Lower lobe of right lung (tissue), 2 donors: ENCODE measurements at regions not wholly inside any gene's neighbourhood (a gene's known extent, or its start where the extent isn't known, plus 50 kb on each side); places are given as distances from the start of the nearest gene placed in this dataset.
A peak's percentile ranks its signal among the peaks of the same experiment; 100 is the strongest.

Source experiments
- ATAC-seq, 2 donors: fragments of 200-7000 bp; cut with Tn5 transposase; one replicate each; pipeline ENCODE4 v1.9.1; 2020 to 2022; ENCODE audit warnings: mild to moderate bottlenecking in 2 of 2, moderate library complexity in 2 of 2
- DNase-seq: peaks from one replicate; pipeline ENCODE4 v3.0.0-alpha.2; 2020
- H3K27ac ChIP-seq: fragments of 200-600 bp; one replicate; pipeline ENCODE4 v1.8.0; 2022
- H3K27me3 ChIP-seq: fragments of 200-600 bp; one replicate; pipeline ENCODE4 v1.8.0; 2022; ENCODE audit warnings: low read depth
- H3K36me3 ChIP-seq: fragments of 200-600 bp; one replicate; pipeline ENCODE4 v1.8.0; 2022; ENCODE audit warnings: mild to moderate bottlenecking
- H3K4me1 ChIP-seq: fragments of 200-600 bp; one replicate; pipeline ENCODE4 v1.8.0; 2022
- H3K4me3 ChIP-seq: fragments of 200-600 bp; one replicate; pipeline ENCODE4 v1.8.0; 2022; ENCODE audit warnings: mild to moderate bottlenecking
- H3K9me3 ChIP-seq: fragments of 200-600 bp; one replicate; pipeline ENCODE4 v1.8.0; 2022
- intact Hi-C: fragments of 100-400 bp; cut with DNase I; formaldehyde crosslinking; loops from one replicate; pipeline ENCODE4 v1.11.0; 2022
- TF ChIP-seq, protein P1 (sequence below): fragments of 200-600 bp; IDR thresholded peaks from one replicate; pipeline ENCODE4 v1.8.0; 2022; ENCODE audit warnings: antibody characterized with exemption, mild to moderate bottlenecking
- donor health status: DM: no; HTN: yes; CAD: no; lungs with severe emphysema.

DNA sequence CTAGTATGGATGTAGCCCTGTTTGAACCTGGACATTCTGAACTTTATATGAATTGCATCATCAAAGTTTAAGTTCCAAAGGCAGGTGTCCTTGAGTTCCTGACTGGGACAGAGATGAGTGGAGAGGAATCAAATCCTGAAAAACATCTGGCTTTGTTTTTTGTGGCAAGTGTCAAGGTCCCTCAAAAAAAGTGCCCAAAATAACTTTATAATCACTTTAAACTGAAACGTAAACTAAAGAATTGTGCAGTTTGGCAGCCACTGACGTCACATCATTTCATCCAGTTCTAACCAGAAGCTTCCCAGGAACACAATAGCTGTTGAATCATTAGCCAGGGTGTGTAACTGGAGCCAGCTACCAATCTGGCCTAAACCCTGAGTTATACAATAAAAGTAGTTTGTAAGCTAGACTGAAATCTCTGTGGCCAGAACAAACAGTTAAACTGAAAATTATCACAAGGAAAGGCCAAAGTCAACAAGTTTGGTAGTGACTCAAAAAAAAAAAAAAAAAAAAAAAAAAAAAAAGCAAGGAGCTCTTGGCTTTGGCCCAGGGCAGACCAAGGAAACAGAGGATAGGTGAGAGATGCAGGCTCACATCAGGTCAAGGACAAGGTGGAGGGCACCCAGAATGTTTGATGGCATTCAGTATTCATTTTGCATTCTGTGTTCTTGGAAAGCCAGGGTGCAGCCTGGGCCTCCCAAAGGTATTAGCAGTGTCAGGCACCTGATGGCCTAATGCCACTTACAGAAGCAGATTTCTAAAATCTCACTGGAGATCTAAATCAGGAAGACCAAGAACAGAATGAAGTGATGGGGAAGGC is 74.3 kb downstream of the TNFSF18 start:
- H3K4me3 ChIP-seq = no peak overlapping the region
- ATAC-seq (peak; percentile 60 to 71), DNase-seq (no peak)
- no peaks in the 10 kb centered on the region for H3K27me3 ChIP-seq
- TF ChIP-seq, protein P1, sequence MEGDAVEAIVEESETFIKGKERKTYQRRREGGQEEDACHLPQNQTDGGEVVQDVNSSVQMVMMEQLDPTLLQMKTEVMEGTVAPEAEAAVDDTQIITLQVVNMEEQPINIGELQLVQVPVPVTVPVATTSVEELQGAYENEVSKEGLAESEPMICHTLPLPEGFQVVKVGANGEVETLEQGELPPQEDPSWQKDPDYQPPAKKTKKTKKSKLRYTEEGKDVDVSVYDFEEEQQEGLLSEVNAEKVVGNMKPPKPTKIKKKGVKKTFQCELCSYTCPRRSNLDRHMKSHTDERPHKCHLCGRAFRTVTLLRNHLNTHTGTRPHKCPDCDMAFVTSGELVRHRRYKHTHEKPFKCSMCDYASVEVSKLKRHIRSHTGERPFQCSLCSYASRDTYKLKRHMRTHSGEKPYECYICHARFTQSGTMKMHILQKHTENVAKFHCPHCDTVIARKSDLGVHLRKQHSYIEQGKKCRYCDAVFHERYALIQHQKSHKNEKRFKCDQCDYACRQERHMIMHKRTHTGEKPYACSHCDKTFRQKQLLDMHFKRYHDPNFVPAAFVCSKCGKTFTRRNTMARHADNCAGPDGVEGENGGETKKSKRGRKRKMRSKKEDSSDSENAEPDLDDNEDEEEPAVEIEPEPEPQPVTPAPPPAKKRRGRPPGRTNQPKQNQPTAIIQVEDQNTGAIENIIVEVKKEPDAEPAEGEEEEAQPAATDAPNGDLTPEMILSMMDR = no peak
- H3K4me1 ChIP-seq = no peaks in the 10 kb centered on the region
- intact Hi-C loops = no loop called here
- no peak overlapping the region for H3K27ac ChIP-seq
- H3K36me3 ChIP-seq = no peaks in the 10 kb centered on the region
- H3K9me3 ChIP-seq = no peaks in the 10 kb centered on the region

DNA sequence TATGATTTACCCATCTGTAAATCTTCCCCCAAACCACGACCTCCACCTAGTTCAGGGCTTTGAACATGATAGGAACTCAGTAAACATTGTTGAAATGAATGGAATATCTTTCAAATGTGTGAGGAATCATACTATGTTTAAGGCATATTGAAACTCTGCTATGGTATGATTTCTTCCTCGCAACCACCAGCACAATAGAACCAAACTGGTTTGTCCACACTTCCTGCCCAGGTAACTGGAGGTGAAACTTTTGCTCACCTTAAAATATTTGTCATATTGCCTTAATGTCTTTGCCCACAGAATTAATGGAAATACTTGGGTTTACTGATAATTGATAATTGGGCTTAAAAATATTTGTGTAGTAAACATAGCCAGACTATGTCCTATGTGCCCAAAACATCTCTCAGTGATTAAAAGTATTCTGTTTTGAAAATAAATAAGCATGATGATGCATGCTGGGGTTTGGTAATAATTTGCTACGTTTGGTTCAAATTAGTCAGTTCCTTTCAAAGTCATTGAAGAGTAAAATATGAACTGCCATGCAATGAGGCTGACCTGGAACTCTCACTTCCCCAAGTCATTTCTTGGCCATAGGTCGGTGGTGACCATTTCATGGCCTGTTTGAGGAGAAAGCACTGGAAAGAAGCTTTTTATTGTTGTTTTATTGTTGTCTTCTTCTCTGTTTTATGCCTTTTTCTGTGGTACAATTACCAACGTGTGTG is 73.3 kb downstream of the TNFSF18 start:
- H3K9me3 ChIP-seq = no peaks in the 10 kb centered on the region
- no peak overlapping the region for H3K27ac ChIP-seq
- no peaks in the 10 kb centered on the region for H3K27me3 ChIP-seq
- H3K4me1 ChIP-seq = no peaks in the 10 kb centered on the region
- TF ChIP-seq, protein P1 = no peak
- no peaks in the 10 kb centered on the region for H3K36me3 ChIP-seq
- H3K4me3 ChIP-seq = no peak overlapping the region
- no peak for DNase-seq
- ATAC-seq = no peak
- intact Hi-C loops = no loop called here

DNA sequence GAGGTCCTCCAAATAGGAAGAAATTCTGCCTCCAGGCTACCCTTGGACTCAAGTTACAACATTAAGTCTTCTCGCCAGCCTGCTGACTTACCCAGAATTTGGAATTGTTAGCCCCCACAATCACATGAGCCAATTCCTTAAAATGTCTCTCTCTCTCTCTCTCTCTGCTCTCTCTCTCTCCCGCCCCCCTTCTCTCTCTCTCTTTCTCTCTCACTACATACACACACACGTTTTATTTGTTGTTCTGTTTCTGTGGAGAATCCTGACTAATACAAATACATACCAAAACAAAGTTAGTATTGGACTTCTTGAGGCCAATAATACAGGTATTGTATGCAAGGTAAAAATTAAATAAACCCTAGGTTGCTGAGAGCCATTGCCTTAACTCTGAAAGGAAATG is 72.1 kb downstream of the TNFSF18 start:
- Histone ChIP-seq H3K4me1 (no peaks in the 10 kb centered on the region), H3K9me3 (no peaks in the 10 kb centered on the region), H3K4me3 (no peak overlapping the region), H3K27ac (no peak overlapping the region), H3K36me3 (no peaks in the 10 kb centered on the region), H3K27me3 (no peaks in the 10 kb centered on the region)
- TF ChIP-seq, protein P1 = no peak
- DNase-seq (no peak), ATAC-seq (no peak)
- intact Hi-C loops = no loop called here

DNA sequence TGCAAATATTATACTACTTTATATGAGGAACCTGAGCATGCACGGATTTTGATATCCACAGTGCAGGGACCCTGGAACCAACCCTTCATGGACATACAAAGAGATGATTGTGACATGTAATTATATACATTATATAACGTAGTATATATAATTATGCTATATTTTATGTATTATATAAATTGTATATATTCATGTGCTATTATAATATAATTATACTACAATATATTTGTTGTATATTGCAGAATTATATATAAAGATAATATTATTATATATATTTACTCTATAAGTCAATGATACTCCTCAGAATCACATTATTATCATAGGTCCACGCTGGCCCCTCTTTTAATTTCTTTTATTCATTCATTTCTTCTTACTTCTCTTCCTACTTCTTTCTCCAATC is 70.9 kb downstream of the TNFSF18 start:
- Histone ChIP-seq H3K4me1 (no peaks in the 10 kb centered on the region), H3K9me3 (no peaks in the 10 kb centered on the region), H3K27ac (no peak overlapping the region), H3K27me3 (no peaks in the 10 kb centered on the region), H3K4me3 (no peak overlapping the region), H3K36me3 (no peaks in the 10 kb centered on the region)
- no peak for DNase-seq
- ATAC-seq = no peak
- intact Hi-C loops = no loop called here
- TF ChIP-seq, protein P1 = no peak

DNA sequence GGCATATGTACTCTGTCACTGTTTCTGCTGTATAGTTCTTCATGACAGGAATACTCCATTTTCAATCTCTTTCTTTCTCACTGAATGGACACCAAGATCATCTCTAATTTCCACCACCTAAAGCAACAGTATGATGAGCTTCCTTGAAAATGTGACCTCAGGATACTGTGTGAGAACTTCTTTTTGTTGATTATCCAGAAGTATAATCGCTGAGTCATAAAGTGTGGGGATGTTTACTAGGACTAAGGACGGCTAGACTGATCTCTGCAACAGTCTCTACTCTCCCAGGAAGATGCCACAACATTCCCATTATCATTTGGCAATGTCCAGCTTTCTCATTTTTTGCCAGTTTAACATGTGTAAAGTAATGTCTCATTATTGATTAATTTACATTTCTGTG is 70.3 kb downstream of the TNFSF18 start:
- Histone ChIP-seq H3K27ac (no peak overlapping the region), H3K36me3 (no peaks in the 10 kb centered on the region), H3K4me1 (no peaks in the 10 kb centered on the region), H3K27me3 (no peaks in the 10 kb centered on the region), H3K9me3 (no peaks in the 10 kb centered on the region), H3K4me3 (no peak overlapping the region)
- DNase-seq (no peak), ATAC-seq (no peak)
- TF ChIP-seq, protein P1 = no peak
- intact Hi-C loops = no loop called here
